ENCODE measurements at regions not wholly inside any gene's neighbourhood (a gene's known extent, or its start where the extent isn't known, plus 50 kb on each side); places are given as distances from the start of the nearest gene placed in this dataset.

GRCh38 chr18:61635901-61636528 is 256.8 kb downstream of the RNF152 start:
- Histone ChIP-seq H3K27ac (ENCODE audit: control insufficient read depth, insufficient read depth) (no peak overlapping the region), H4K20me1 (ENCODE audit: control insufficient read depth, insufficient read depth) (no peaks in the 10 kb centered on the region), H3K4me1 (ENCODE audit: control insufficient read depth, insufficient read depth, low read length) (no peaks in the 10 kb centered on the region), H3K36me3 (ENCODE audit: control insufficient read depth in 2 of 2, insufficient read depth in 2 of 2, low read length in 1 of 2) (no peaks in the 10 kb centered on the region), H3K9me3 (replicated peaks; ENCODE audit: control insufficient read depth, insufficient read depth, low read length) (no peaks in the 10 kb centered on the region), H3K79me2 (ENCODE audit: control insufficient read depth, insufficient read depth, low read length) (no peaks in the 10 kb centered on the region), H3K27me3 (replicated peaks in 1 of 2; ENCODE audit: control insufficient read depth in 2 of 2, insufficient read depth in 2 of 2, low read length in 1 of 2) (no peaks in the 10 kb centered on the region), H2AFZ (ENCODE audit: control insufficient read depth, low read depth, low read length) (no peak overlapping the region), H3K4me3 (no peak overlapping the region), H3K9ac (ENCODE audit: control insufficient read depth, insufficient read depth, low read length) (no peak overlapping the region), H3K4me2 (ENCODE audit: control insufficient read depth, insufficient read depth) (no peak overlapping the region)
- in situ Hi-C loops (cut with MboI), result no loop called here
- intact Hi-C loops (cut with micrococcal nuclease; ENCODE audit: unreplicated experiment), result loop anchor here (1.0 to 2.0 kb wide), 2 partner anchors 265 to 495 kb away; no protein-coding TSS in a partner anchor
- TF ChIP-seq CHD1 (IDR thresholded peaks at IDR 0.05; ENCODE audit: low read depth, low read length), result no peak
- no peak for TF ChIP-seq SREBF1 (IDR thresholded peaks at IDR 0.05; ENCODE audit: low read length)
- TF ChIP-seq ZBTB11 (CRISPR knock-in tag; IDR thresholded peaks at IDR 0.05), result no peak
- TF ChIP-seq BMI1 (IDR thresholded peaks at IDR 0.05; ENCODE audit: borderline replicate concordance), result no peak
- peak; percentile 76 for TF ChIP-seq RAD21 (IDR thresholded peaks at IDR 0.05; ENCODE audit: insufficient read depth, low read depth, low read length)
- no peak for TF ChIP-seq E4F1 (IDR thresholded peaks at IDR 0.05; ENCODE audit: borderline replicate concordance, partially characterized antibody)
- TF ChIP-seq SIN3A (IDR thresholded peaks at IDR 0.05; ENCODE audit: low read depth, low read length), result no peak
- TF ChIP-seq SMC3 (IDR thresholded peaks at IDR 0.05; ENCODE audit: borderline replicate concordance, low read length), result peak; percentile 76; the same call in 1 of the 2 replicates
- peak; percentile 66 to 74 (median 70) for TF ChIP-seq CTCF (IDR thresholded peaks at IDR 0.05 in 2 of 3, conservative IDR thresholded peaks at IDR 0.05 in 1 of 3; ENCODE audit: control insufficient read depth in 2 of 3, extremely low read depth in 1 of 3, insufficient read depth in 1 of 3, low read depth in 3 of 3, low read length in 3 of 3)
- 0 out of 2 replicates have a peak, but pooled peaks have one; percentile 10 for TF ChIP-seq YY1 (IDR thresholded peaks at IDR 0.05; ENCODE audit: low read depth, low read length)
- no peak for TF ChIP-seq USF2 (IDR thresholded peaks at IDR 0.05; ENCODE audit: borderline replicate concordance, low read depth, low read length)
- TF ChIP-seq ATF3 (IDR thresholded peaks at IDR 0.05; ENCODE audit: borderline replicate concordance, extremely low read depth, low read depth, low read length), result no peak
- FAIRE-seq, result no peak
- POLR2A ChIA-PET, result no interaction called here
- no TSS peak for BruUV-seq (replicated peaks)
- CTCF ChIA-PET, result interaction anchor here (0.7 to 7.1 kb wide), 8 partner anchors 8 to 497 kb away, joined by 3 to 71 read pairs (median 4); no protein-coding TSS in a partner anchor
- RAD21 ChIA-PET (ENCODE audit: unreplicated experiment), result interaction anchor here (1.5 to 2.5 kb wide), 2 partner anchors 494 to 496 kb away, joined by 3 to 23 read pairs; no protein-coding TSS in a partner anchor
- no peak for DNase-seq (ENCODE audit: low read depth, low spot score)
- ATAC-seq, result peak; percentile 83
- SMC1A ChIA-PET (ENCODE audit: uncharacterized antibody, unreplicated experiment), result interaction anchor here (0.7 to 7.4 kb wide), 5 partner anchors 8 to 495 kb away, joined by 3 to 59 read pairs (median 3); no protein-coding TSS in a partner anchor
- WGBS (ENCODE audit: insufficient coverage, insufficient replicate concordance, low lambda C conversion rate, missing lambda C conversion rate), result 27% methylated on average over 7 of the region's 7 CpGs
